Neural progenitor cell (in vitro differentiated cells): ENCODE measurements at regions not wholly inside any gene's neighbourhood (a gene's known extent, or its start where the extent isn't known, plus 50 kb on each side); places are given as distances from the start of the nearest gene placed in this dataset.

Experiments
- DNase-seq: peaks from one replicate; pipeline ENCODE4 v3.0.0-alpha.2; 2016; ENCODE audit warnings: low spot score
- H2AFZ ChIP-seq: fragments of 200-600 bp; sonication (generic); replicated peaks from 2 replicates; pipeline ENCODE4 v1.6.1; 2016; ENCODE audit warnings: antibody characterized with exemption
- H3F3A ChIP-seq: fragments of 200-600 bp; sonication (generic); 2 replicates; pipeline ENCODE4 v1.6.1; 2016; ENCODE audit warnings: antibody characterized with exemption, low read depth
- H3K27ac ChIP-seq: fragments of 200-600 bp; sonication (generic); 2 replicates; pipeline ENCODE4 v1.5.1; 2016; ENCODE audit warnings: mild to moderate bottlenecking
- H3K27me3 ChIP-seq: fragments of 200-600 bp; sonication (generic); 2 replicates; pipeline ENCODE4 v1.6.1; 2016; ENCODE audit warnings: mild to moderate bottlenecking, moderate library complexity
- H3K36me3 ChIP-seq: fragments of 200-600 bp; sonication (generic); 2 replicates; pipeline ENCODE4 v1.5.1; 2016
- H3K4me1 ChIP-seq: fragments of 200-600 bp; sonication (generic); 2 replicates; pipeline ENCODE4 v1.6.1; 2016; ENCODE audit warnings: mixed run types
- H3K4me2 ChIP-seq: fragments of 200-600 bp; sonication (generic); 2 replicates; pipeline ENCODE4 v1.6.1; 2016
- H3K4me3 ChIP-seq: fragments of 200-600 bp; sonication (generic); 2 replicates; pipeline ENCODE4 v1.5.1; 2016
- H3K79me2 ChIP-seq: fragments of 200-600 bp; sonication (generic); 2 replicates; pipeline ENCODE4 v1.6.1; 2016; ENCODE audit warnings: low read depth
- H3K9ac ChIP-seq: fragments of 200-600 bp; sonication (generic); 2 replicates; pipeline ENCODE4 v1.6.1; 2016
- H3K9me3 ChIP-seq: fragments of 200-600 bp; sonication (generic); 2 replicates; pipeline ENCODE4 v1.5.1; 2016; ENCODE audit warnings: low read depth
- H4K20me1 ChIP-seq: fragments of 200-600 bp; sonication (generic); 2 replicates; pipeline ENCODE4 v1.6.1; 2016; ENCODE audit warnings: low read depth
- H3K27ac Mint-ChIP-seq: 3 replicates; pipeline ENCODE4 v1.8.0; 2021; ENCODE audit warnings: mixed read lengths
- H3K27me3 Mint-ChIP-seq: 2 replicates; pipeline ENCODE4 v1.8.0; 2022; ENCODE audit warnings: low read depth, mild to moderate bottlenecking, inconsistent platforms, moderate library complexity, mixed read lengths; ENCODE audit not compliant: insufficient read depth
- H3K36me3 Mint-ChIP-seq: 3 replicates; pipeline ENCODE4 v1.8.0; 2021; ENCODE audit warnings: mixed read lengths
- H3K4me1 Mint-ChIP-seq: 3 replicates; pipeline ENCODE4 v1.8.0; 2021; ENCODE audit warnings: mixed read lengths
- H3K4me3 Mint-ChIP-seq: 3 replicates; pipeline ENCODE4 v1.8.0; 2021; ENCODE audit warnings: mild to moderate bottlenecking, moderate library complexity, mixed read lengths
- H3K9me3 Mint-ChIP-seq: 3 replicates; pipeline ENCODE4 v1.8.0; 2020; ENCODE audit warnings: mixed read lengths
- EZH2 ChIP-seq: fragments of 200-600 bp; sonication (generic); IDR thresholded peaks from 2 replicates; pipeline ENCODE4 v1.6.1; 2017; ENCODE audit warnings: antibody characterized with exemption, mild to moderate bottlenecking, moderate library complexity
- EZH2phosphoT487 ChIP-seq: fragments of 200-600 bp; sonication (generic); IDR thresholded peaks from 2 replicates; pipeline ENCODE4 v1.6.1; 2017; ENCODE audit warnings: antibody characterized with exemption
- TF ChIP-seq, protein P1 (sequence below): fragments of 200-600 bp; sonication (generic); IDR thresholded peaks from 2 replicates; pipeline ENCODE4 v1.5.1; 2017; ENCODE audit warnings: antibody characterized with exemption, mild to moderate bottlenecking

DNA sequence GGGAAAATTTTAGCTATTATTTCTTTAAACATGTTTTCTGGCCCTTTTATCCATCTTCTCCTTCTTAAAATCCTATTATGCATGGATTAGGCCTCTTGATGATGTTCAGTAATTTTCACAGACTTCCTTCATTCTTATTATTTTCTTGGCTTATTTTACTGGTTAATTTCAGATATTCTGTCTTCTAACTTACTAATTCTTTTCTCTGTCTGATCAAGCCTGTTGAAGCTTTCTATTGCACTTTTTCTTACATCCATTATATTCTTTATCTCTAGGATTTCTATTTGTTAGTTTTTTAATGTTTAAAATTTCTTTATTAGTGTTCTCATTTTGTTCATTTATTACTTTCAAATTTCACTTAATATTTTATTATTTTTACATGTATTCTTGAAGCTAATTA is 105.3 kb upstream of the GALNT13 start:
- Histone ChIP-seq H3F3A (no peaks in the 10 kb centered on the region), H2AFZ (no peak overlapping the region), H3K27ac (no peak overlapping the region), H4K20me1 (no peaks in the 10 kb centered on the region), H3K9me3 (peaks cover 9% of the 10 kb centered on the region), H3K4me3 (no peak overlapping the region), H3K9ac (no peak overlapping the region), H3K79me2 (no peaks in the 10 kb centered on the region), H3K4me1 (no peaks in the 10 kb centered on the region), H3K36me3 (no peaks in the 10 kb centered on the region), H3K4me2 (no peak overlapping the region), H3K27me3 (no peaks in the 10 kb centered on the region)
- TF ChIP-seq EZH2 (no peak), EZH2phosphoT487 (no peak)
- TF ChIP-seq, protein P1, sequence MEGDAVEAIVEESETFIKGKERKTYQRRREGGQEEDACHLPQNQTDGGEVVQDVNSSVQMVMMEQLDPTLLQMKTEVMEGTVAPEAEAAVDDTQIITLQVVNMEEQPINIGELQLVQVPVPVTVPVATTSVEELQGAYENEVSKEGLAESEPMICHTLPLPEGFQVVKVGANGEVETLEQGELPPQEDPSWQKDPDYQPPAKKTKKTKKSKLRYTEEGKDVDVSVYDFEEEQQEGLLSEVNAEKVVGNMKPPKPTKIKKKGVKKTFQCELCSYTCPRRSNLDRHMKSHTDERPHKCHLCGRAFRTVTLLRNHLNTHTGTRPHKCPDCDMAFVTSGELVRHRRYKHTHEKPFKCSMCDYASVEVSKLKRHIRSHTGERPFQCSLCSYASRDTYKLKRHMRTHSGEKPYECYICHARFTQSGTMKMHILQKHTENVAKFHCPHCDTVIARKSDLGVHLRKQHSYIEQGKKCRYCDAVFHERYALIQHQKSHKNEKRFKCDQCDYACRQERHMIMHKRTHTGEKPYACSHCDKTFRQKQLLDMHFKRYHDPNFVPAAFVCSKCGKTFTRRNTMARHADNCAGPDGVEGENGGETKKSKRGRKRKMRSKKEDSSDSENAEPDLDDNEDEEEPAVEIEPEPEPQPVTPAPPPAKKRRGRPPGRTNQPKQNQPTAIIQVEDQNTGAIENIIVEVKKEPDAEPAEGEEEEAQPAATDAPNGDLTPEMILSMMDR = no peak
- DNase-seq = no peak
- Mint-ChIP-seq H3K9me3 (peaks cover 36% of the 10 kb centered on the region), H3K27ac (no peak overlapping the region), H3K4me1 (no peaks in the 10 kb centered on the region), H3K4me3 (no peak overlapping the region), H3K36me3 (no peaks in the 10 kb centered on the region), H3K27me3 (no peaks in the 10 kb centered on the region)

DNA sequence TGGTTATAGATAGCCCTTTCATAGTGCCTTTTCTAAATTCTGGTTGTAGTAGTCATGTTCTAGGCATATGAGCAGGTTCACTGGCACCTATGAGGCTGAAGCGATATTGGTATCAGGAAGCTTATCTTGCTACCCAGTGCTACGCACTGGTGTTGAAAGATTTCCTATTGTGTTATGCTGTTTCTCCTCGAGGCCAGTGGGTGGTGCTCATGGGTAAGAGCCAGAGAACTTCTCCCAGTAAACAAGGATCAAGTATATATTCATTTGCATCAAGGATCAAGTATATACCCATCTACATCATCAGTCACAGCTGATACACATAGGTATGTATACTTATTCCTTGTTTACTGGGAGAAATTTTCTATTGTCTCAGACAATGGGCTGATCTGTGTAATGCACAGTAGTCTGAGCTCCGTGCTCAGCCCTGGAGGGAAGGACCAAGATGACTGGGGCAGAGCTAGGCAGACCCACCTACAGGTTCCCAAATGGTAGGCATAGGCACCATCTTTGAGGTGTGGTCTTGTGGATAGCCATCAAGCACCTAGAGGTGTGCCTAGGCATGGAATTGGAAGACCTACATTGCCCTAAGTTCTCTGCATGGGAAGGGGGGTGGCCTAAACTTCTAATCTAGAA is 101.2 kb upstream of the GALNT13 start:
- no peaks in the 10 kb centered on the region for H3K27me3 Mint-ChIP-seq
- TF ChIP-seq, protein P1 = peak; percentile 62
- no peak for TF ChIP-seq EZH2phosphoT487
- no peak for TF ChIP-seq EZH2
- no peak overlapping the region for H2AFZ ChIP-seq
- no peak overlapping the region for H3K27ac Mint-ChIP-seq
- H3K36me3 Mint-ChIP-seq = no peaks in the 10 kb centered on the region
- H3K9me3 ChIP-seq = peaks cover 9% of the 10 kb centered on the region
- H3K4me3 ChIP-seq = no peak overlapping the region
- H3K36me3 ChIP-seq = no peaks in the 10 kb centered on the region
- no peaks in the 10 kb centered on the region for H4K20me1 ChIP-seq
- peak; percentile 22 for DNase-seq
- peaks cover 24% of the 10 kb centered on the region for H3K9me3 Mint-ChIP-seq
- no peak overlapping the region for H3K4me2 ChIP-seq
- H3K4me3 Mint-ChIP-seq = no peak overlapping the region
- no peaks in the 10 kb centered on the region for H3K4me1 ChIP-seq
- H3F3A ChIP-seq = no peaks in the 10 kb centered on the region
- H3K27me3 ChIP-seq = no peaks in the 10 kb centered on the region
- H3K4me1 Mint-ChIP-seq = no peaks in the 10 kb centered on the region
- no peak overlapping the region for H3K27ac ChIP-seq
- no peak overlapping the region for H3K9ac ChIP-seq
- H3K79me2 ChIP-seq = no peaks in the 10 kb centered on the region

DNA sequence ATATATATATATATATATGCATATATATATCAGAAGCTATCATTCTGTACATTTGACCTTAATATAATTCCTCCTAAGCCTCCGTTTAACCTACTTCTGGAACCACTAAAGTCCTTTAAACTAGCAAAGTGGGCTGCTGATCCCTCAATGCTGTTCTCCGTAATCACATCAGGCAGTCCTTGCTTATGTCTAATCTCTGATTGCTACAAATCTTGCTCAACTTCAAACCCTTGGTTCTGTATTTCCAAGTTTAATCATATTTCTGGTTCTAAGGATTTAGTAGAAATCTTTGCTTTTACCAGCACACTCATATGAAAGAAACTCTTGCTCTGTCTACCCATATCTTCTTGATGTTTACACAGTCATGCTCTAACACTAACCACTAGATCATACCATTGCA is 91.5 kb upstream of the GALNT13 start:
- Histone ChIP-seq H2AFZ (no peak overlapping the region), H4K20me1 (no peaks in the 10 kb centered on the region), H3K4me3 (no peak overlapping the region), H3K27ac (no peak overlapping the region), H3K9me3 (no peaks in the 10 kb centered on the region), H3F3A (no peaks in the 10 kb centered on the region), H3K9ac (no peak overlapping the region), H3K79me2 (no peaks in the 10 kb centered on the region), H3K36me3 (no peaks in the 10 kb centered on the region), H3K4me1 (no peaks in the 10 kb centered on the region), H3K27me3 (no peaks in the 10 kb centered on the region), H3K4me2 (no peak overlapping the region)
- no peaks in the 10 kb centered on the region for H3K9me3 Mint-ChIP-seq
- H3K27ac Mint-ChIP-seq = no peak overlapping the region
- H3K36me3 Mint-ChIP-seq = no peaks in the 10 kb centered on the region
- H3K4me3 Mint-ChIP-seq = no peak overlapping the region
- no peak for DNase-seq
- TF ChIP-seq EZH2 (no peak), EZH2phosphoT487 (no peak)
- TF ChIP-seq, protein P1 = no peak
- H3K27me3 Mint-ChIP-seq = no peaks in the 10 kb centered on the region
- H3K4me1 Mint-ChIP-seq = peaks cover 6% of the 10 kb centered on the region
